Heart left ventricle (tissue), 16 donors: ENCODE measurements at regions not wholly inside any gene's neighbourhood (a gene's known extent, or its start where the extent isn't known, plus 50 kb on each side); places are given as distances from the start of the nearest gene placed in this dataset.

Experiments used
- ATAC-seq, 4 donors: fragments of 200-7000 bp; cut with Tn5 transposase; one replicate each; pipeline ENCODE4 v1.9.1; 2020 to 2022; ENCODE audit warnings: moderate library complexity in 4 of 4, mild to moderate bottlenecking in 3 of 4, moderate number of reproducible peaks in 1 of 4
- DNase-seq, 5 donors: peaks; one replicate each; pipeline ENCODE4 v3.0.0-alpha.2; 2020
- H3K27ac ChIP-seq, 12 donors: fragments of 200-600 bp; sonication (generic) in 4 of 12; one replicate each; pipeline versions ENCODE4 v1.5.0 to v1.8.0; 2016 to 2022; ENCODE audit warnings: mild to moderate bottlenecking in 2 of 12
- H3K27me3 ChIP-seq, 9 donors: fragments of 200-600 bp; sonication (generic) in 2 of 9; one replicate each; pipeline versions ENCODE4 v1.5.1 to v1.8.0; 2016 to 2022; ENCODE audit warnings: mild to moderate bottlenecking in 3 of 9
- H3K36me3 ChIP-seq, 9 donors: fragments of 200-600 bp; sonication (generic) in 2 of 9; one replicate each; pipeline versions ENCODE4 v1.5.0 to v1.8.0; 2018 to 2022; ENCODE audit warnings: mild to moderate bottlenecking in 2 of 9
- H3K4me1 ChIP-seq, 12 donors: fragments of 200-600 bp; sonication (generic) in 4 of 12; one replicate each; pipeline versions ENCODE4 v1.5.0 to v1.8.0; 2016 to 2022; ENCODE audit warnings: mild to moderate bottlenecking in 3 of 12
- H3K4me3 ChIP-seq, 12 donors: fragments of 200-600 bp; sonication (generic) in 4 of 12; one replicate each; pipeline versions ENCODE4 v1.5.0 to v1.8.0; 2017 to 2022; ENCODE audit warnings: mild to moderate bottlenecking in 9 of 12, moderate library complexity in 4 of 12
- H3K9me3 ChIP-seq, 12 donors: fragments of 200-600 bp; sonication (generic) in 4 of 12; one replicate each; pipeline versions ENCODE4 v1.5.0 to v1.8.0; 2016 to 2022; ENCODE audit warnings: mild to moderate bottlenecking in 1 of 12
- CTCF ChIP-seq, 12 donors: fragments of 200-600 bp; sonication (generic) in 4 of 12; IDR thresholded peaks; one replicate each; pipeline versions ENCODE4 v1.5.0 to v1.8.0; 2018 to 2022; ENCODE audit warnings: antibody characterized with exemption in 12 of 12, mild to moderate bottlenecking in 5 of 12
- POLR2A ChIP-seq, 2 donors: fragments of 450-650 bp; IDR thresholded peaks; one replicate each; pipeline ENCODE4 v1.6.1; 2017; ENCODE audit warnings: antibody characterized with exemption in 2 of 2, mild to moderate bottlenecking in 2 of 2, moderate library complexity in 2 of 2
- WGBS, 4 donors: extraction: QIAGEN DNeasy Blood & Tissue Kit in 2 of 4; methylation state at CpG; one replicate each; pipeline versions ENCODE4 v1.1.5 to v1.1.7; 2013 to 2018; 5-methylcytosine and 5-hydroxymethylcytosine counted together
- intact Hi-C, 10 donors: fragments of 100-400 bp; cut with DNase I; formaldehyde crosslinking; loops; one replicate each; pipeline versions ENCODE4 v1.11.1 to v1.14.2; 2022
- donor health status: ischemic (EF 13 %, LVEDD 7.1; RV severe dilation, severe dysfunction).
- donor health status: healthy with polysubstance abuse.
- donor health status: DM: no; HTN: yes; CAD: no.
- donor health status: DM: no; HTN: no; CAD: no.
- donor health status: ischemic (EF 25% LVEDD 6.9; RV normal size, moderate dysfunction).
- donor health status: ischemic (EF 25% LVEDD 5.7; RV mildly dilated, moderate dysfunction).
- donor health status: healthy.
- donor health status: DM: yes; HTN: yes; CAD: no.
- donor health status: ischemic (EF 35%, LVEDD 5.7; RV mildly dilated, moderate dysfunction).
- donor health status: nonischemic (EF 11% LVEDD 7.7; RV severe dilation, severe dysfunction).
- donor health status: DM: yes; HTN: yes; CAD: no.
- donor health status: PGD.
- donor health status: ischemic (EF 29% LVEDD 5.4; RV normal size, mild dysfunction).
- donor health status: nonischemic (EF 23%, LVEDD 6.1; RV moderate dilation, normal function).

- intact Hi-C loops = loop anchor here in 6 of 10 donors (2.0 to 10.0 kb wide), 4 partner anchors 64 to 138 kb away; partner anchors contain the start of gene USP24 (in 2 of the 6)
- ATAC-seq = no peak
Measured at GRCh38 chr1:55278378-55278777, 63.2 kb upstream of the USP24 start.

GRCh38 chr1:55277377-55278130, 62.4 kb upstream of the USP24 start:
- H3K36me3 ChIP-seq = no peaks in the 10 kb centered on the region
- peak; percentile 74 to 92 (median 92) for ATAC-seq
- peak overlapping the region in 2 of 12 donors; percentile 12 to 61 for H3K27ac ChIP-seq
- peak; percentile 76 to 88 (median 81) for DNase-seq
- H3K4me1 ChIP-seq = peaks cover 0 to 24% (median 9%) of the 10 kb centered on the region in 12 donors
- intact Hi-C loops = loop anchor here (1.0 to 10.0 kb wide), 8 partner anchors 61 to 137 kb away; partner anchors contain the start of gene USP24 (in 3 of the 10)
- peak; percentile 70 to 91 (median 82) for TF ChIP-seq CTCF (IDR thresholded peaks at IDR 0.05)
- TF ChIP-seq POLR2A (IDR thresholded peaks at IDR 0.05) = no peak
- WGBS, 4 donors = 16 to 21% (median 20%) methylated on average over 12 to 15 of the region's 15 CpGs
- no peaks in the 10 kb centered on the region for H3K27me3 ChIP-seq
- no peaks in the 10 kb centered on the region for H3K9me3 ChIP-seq
- H3K4me3 ChIP-seq = no peak overlapping the region

More at GRCh38 chr1:55278378-55278777, 63.2 kb upstream of the USP24 start:
- 46 to 50% (median 49%) methylated on average over 2 of the region's 2 CpGs for WGBS, 4 donors
- H3K27ac ChIP-seq = no peak overlapping the region
- DNase-seq = no peak
- H3K4me1 ChIP-seq = peaks cover 0 to 24% (median 9%) of the 10 kb centered on the region in 12 donors
- no peaks in the 10 kb centered on the region for H3K36me3 ChIP-seq
- H3K9me3 ChIP-seq = no peaks in the 10 kb centered on the region
- H3K27me3 ChIP-seq = no peaks in the 10 kb centered on the region
- no peak overlapping the region for H3K4me3 ChIP-seq
- TF ChIP-seq POLR2A (IDR thresholded peaks at IDR 0.05) (no peak), CTCF (IDR thresholded peaks at IDR 0.05) (no peak)

GRCh38 chr1:55276671-55277376, 61.7 kb upstream of the USP24 start:
- DNase-seq = peak in 3 of 5 donors; percentile 17 to 32 (median 19)
- H3K9me3 ChIP-seq = no peaks in the 10 kb centered on the region
- no peaks in the 10 kb centered on the region for H3K27me3 ChIP-seq
- H3K4me1 ChIP-seq = peaks cover 0 to 24% (median 9%) of the 10 kb centered on the region in 12 donors
- intact Hi-C loops = loop anchor here in 9 of 10 donors (1.0 to 10.0 kb wide), 8 partner anchors 60 to 137 kb away; partner anchors contain the start of gene USP24 (in 3 of the 9)
- TF ChIP-seq POLR2A (IDR thresholded peaks at IDR 0.05) (no peak), CTCF (IDR thresholded peaks at IDR 0.05) (no peak)
- 68 to 85% (median 74%) methylated on average over 8 of the region's 8 CpGs for WGBS, 4 donors
- no peaks in the 10 kb centered on the region for H3K36me3 ChIP-seq
- ATAC-seq = peak; percentile 55 to 60 (median 58)
- H3K4me3 ChIP-seq = no peak overlapping the region
- H3K27ac ChIP-seq = peak overlapping the region in 5 of 12 donors; percentile 12 to 61 (median 41)

GRCh38 chr1:55275941-55276341, 60.8 kb upstream of the USP24 start:
- Histone ChIP-seq H3K4me3 (no peak overlapping the region), H3K9me3 (no peaks in the 10 kb centered on the region), H3K4me1 (peaks cover 0 to 24% (median 9%) of the 10 kb centered on the region in 12 donors), H3K27ac (no peak overlapping the region), H3K36me3 (no peaks in the 10 kb centered on the region), H3K27me3 (no peaks in the 10 kb centered on the region)
- intact Hi-C loops = loop anchor here in 8 of 10 donors (2.0 to 10.0 kb wide), 7 partner anchors 59 to 135 kb away; partner anchors contain the start of gene USP24 (in 3 of the 8)
- no peak for TF ChIP-seq CTCF (IDR thresholded peaks at IDR 0.05)
- no peak for TF ChIP-seq POLR2A (IDR thresholded peaks at IDR 0.05)
- DNase-seq = no peak
- WGBS, 4 donors = 43 to 58% (median 51%) methylated on average over 1 of the region's 1 CpG
- no peak for ATAC-seq
